GM18511 (cell line): ENCODE measurements at regions not wholly inside any gene's neighbourhood (a gene's known extent, or its start where the extent isn't known, plus 50 kb on each side); places are given as distances from the start of the nearest gene placed in this dataset.
"Not testable (repeated sequence)": the region's sequence is repeated elsewhere in the genome, so short reads cannot be mapped to it uniquely, and the experiment has no call there.

ENCODE experiments used
- ATAC-seq: cut with Tn5 transposase; IDR thresholded peaks from one replicate; pipeline ENCODE4 v1.9.1; 2021; ENCODE audit warnings: mild to moderate bottlenecking, moderate library complexity; ENCODE audit not compliant: unreplicated experiment

- no peak for ATAC-seq
Measured at GRCh38 chr11:109041876-109042275, 377.0 kb downstream of the DDX10 start.

- no peak for ATAC-seq
Measured at GRCh38 chr11:109043315-109043714, 378.4 kb downstream of the DDX10 start.

- no peak for ATAC-seq
Measured at GRCh38 chr11:109046284-109046992, 375.6 kb upstream of the C11orf87 start.

- no peak for ATAC-seq
Measured at GRCh38 chr11:109048098-109048497, 373.9 kb upstream of the C11orf87 start.

- ATAC-seq, result no peak
Measured at GRCh38 chr11:109051200-109051599, 370.8 kb upstream of the C11orf87 start.

- ATAC-seq, result no peak
Measured at GRCh38 chr11:109059402-109059801, 362.6 kb upstream of the C11orf87 start.

- ATAC-seq, result no peak
Measured at GRCh38 chr11:109061394-109061793, 360.6 kb upstream of the C11orf87 start.

GRCh38 chr11:109062445-109062844, 359.5 kb upstream of the C11orf87 start:
- ATAC-seq, result no peak

- ATAC-seq, result no peak
Measured at GRCh38 chr11:109062871-109063270, 359.1 kb upstream of the C11orf87 start.

GRCh38 chr11:109064618-109065311, 357.2 kb upstream of the C11orf87 start:
- not testable (repeated sequence) for ATAC-seq

- no peak for ATAC-seq
Measured at GRCh38 chr11:109071262-109071661, 350.7 kb upstream of the C11orf87 start.

GRCh38 chr11:109071712-109072524, 350.1 kb upstream of the C11orf87 start:
- ATAC-seq, result no peak

- ATAC-seq, result no peak
Measured at GRCh38 chr11:109073032-109073822, 348.8 kb upstream of the C11orf87 start.

- no peak for ATAC-seq
Measured at GRCh38 chr11:109075976-109076375, 346.0 kb upstream of the C11orf87 start.

- ATAC-seq, result no peak
Measured at GRCh38 chr11:109076870-109077269, 345.1 kb upstream of the C11orf87 start.

- no peak for ATAC-seq
Measured at GRCh38 chr11:109077291-109077920, 344.6 kb upstream of the C11orf87 start.

- no peak for ATAC-seq
Measured at GRCh38 chr11:109085708-109086373, 336.1 kb upstream of the C11orf87 start.

- ATAC-seq, result no peak
Measured at GRCh38 chr11:109086931-109087330, 335.1 kb upstream of the C11orf87 start.

GRCh38 chr11:109088086-109088485, 333.9 kb upstream of the C11orf87 start:
- no peak for ATAC-seq

GRCh38 chr11:109089144-109089543, 332.8 kb upstream of the C11orf87 start:
- no peak for ATAC-seq
